ENCODE measurements at regions not wholly inside any gene's neighbourhood (a gene's known extent, or its start where the extent isn't known, plus 50 kb on each side); places are given as distances from the start of the nearest gene placed in this dataset.

GRCh38 chr5:89981878-89982773 is 427.4 kb downstream of the CETN3 start:
- DNase-seq, result no peak

DNA sequence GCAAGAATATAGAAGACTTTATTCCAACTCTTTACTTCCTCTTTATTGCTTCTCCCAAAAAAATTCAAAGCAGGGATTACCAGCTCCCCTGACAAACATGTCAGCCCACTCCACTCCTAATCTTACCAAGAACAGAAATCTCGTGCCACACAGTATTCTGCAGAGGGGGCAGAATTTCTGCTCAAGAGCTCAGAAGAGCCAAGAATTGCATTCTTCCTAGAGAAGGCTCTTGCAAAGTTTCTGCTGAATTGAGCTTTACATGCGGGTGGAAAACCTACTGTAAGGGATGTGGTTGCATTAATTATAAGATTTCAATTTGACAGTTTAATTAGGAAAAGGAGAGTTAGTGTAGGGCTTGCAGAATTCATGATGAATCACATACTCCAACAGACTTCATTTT is 428.5 kb downstream of the CETN3 start:
- no peak for DNase-seq

- no peak for DNase-seq
Observed at GRCh38 chr5:89973516-89973915, 436.0 kb downstream of the CETN3 start.

- no peak for DNase-seq
Observed at GRCh38 chr5:89972901-89973300, 436.7 kb downstream of the CETN3 start.

- no peak for DNase-seq
Observed at GRCh38 chr5:89968958-89969381, 440.6 kb downstream of the CETN3 start.

DNA sequence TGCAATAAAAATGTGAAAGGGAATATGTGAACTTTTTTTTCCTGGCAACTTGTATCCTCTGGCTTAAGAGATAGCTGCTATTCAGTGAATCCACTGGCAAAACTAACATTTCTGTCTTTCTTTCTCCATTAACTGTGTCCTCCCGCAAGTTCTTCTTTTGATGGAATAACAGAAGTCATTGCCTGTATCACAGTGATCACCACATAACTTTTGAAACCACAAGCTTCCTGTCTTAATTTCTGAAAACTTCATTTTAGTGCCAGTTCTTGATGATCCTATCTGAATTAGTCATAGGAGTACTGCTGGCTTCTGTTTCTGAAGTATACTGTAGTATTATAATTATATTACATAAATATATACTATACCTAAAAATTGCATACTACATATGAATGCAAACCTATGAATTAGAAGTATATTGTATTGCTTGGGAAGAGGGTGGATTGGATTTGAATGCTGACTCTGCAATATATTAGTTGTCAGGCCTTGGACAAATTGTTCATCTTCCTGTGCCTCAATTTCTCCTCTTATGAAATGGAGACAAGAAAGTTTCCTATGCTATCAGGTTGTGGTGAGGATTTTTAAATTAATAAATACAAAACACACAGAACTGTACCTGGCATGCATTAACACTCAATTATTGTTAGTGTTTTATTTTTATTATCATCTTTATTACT is 441.6 kb downstream of the CETN3 start:
- no peak for DNase-seq

DNA sequence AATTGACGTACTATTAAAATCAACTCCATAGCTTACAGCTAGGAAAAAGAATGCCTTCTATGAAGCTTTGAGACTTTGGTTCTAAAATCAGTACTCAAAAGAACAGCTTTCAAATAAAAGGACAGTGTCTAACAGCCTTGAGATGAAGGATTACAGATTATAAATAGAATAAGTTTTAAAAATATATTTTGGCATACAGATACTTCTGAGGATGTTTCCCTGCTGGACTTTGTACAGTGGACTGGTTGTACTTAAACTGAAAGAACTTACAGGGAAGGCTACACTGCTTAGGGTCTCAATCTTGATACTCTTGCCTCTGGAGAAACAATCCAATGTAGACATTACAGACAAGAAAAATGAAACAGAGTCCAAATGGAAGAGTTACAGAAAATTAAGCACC is 452.7 kb downstream of the CETN3 start:
- DNase-seq, result no peak

DNA sequence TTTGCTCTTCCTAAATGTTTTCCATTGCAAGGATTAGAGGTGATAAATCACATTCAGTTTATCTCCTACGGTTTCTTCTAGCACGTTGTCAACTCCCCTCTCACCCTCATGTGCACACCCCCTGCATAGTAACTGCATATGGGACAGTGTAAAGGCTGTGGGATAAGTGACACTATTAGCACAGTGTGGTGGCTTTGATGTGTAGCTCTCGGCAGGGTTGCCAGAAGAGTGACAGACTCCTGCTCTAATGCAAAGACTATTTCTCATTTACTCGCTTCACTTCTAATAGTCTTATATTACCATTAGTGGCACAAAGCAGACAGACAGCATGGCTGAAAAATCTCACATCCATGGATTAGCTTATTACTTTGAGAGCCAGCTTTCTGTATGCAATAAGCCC is 454.6 kb downstream of the CETN3 start:
- DNase-seq, result no peak

- no peak for DNase-seq
Observed at GRCh38 chr5:89951876-89952275, 457.7 kb downstream of the CETN3 start.

GRCh38 chr5:89950234-89950633 is 459.3 kb downstream of the CETN3 start:
- DNase-seq, result no peak

DNA sequence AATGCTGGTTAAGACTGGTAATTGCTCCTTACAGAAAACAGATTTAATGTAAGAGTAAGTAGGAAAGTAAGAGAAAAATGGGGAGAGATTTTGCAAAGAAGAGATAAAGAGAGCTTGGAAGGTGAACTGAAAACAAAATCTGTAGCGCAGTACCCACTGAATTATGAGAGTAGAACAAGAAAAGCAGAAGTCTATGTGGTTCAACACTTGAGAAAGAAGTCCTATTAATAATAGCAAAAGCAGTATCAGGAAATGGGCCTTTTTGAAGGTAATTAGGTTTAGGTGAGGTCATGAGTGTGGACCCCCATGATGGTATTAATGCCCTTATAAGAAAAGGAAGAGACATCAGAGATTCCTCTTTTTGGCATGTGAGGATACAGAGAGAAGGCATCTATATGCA is 460.6 kb downstream of the CETN3 start:
- DNase-seq, result no peak

DNA sequence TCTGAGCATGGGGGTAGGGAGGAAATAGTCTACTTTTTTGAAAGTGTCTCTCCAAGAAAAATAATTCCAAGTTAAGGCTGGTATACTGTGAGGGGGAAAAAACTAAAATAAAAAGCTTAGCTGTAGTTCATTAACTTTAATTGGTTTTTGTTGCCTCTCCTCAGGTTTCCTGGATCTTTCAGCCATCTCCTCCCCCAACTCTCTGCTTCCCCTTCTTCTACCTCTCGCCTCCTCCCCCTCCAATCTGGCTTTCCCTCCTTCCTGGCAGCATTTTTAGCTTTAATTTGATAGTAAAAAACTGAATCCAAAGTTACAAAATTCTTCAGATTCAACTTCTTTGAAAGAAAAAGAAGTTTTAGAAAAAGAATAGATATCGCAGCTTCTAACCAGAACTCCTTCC is 462.6 kb downstream of the CETN3 start:
- DNase-seq, result no peak

- DNase-seq, result no peak
Observed at GRCh38 chr5:89946508-89946907, 463.0 kb downstream of the CETN3 start.

DNA sequence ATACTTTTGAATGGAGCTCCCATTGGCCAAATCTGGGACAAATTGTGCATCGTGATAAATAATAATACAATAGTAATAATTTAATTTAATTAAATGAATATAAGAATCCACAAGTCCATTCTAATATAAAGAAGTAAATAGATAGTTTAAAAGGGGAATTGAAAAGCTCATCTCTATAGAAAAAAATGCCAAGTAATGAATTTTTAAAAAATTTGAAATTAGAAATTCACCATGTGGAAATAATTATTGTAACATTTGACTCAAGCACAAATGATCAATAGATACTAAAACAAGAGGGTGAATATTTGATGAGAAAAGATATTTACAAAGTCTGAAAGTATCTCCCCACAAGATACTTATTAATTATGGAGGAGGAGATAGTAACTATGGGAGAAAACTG is 467.4 kb downstream of the CETN3 start:
- DNase-seq, result no peak

DNA sequence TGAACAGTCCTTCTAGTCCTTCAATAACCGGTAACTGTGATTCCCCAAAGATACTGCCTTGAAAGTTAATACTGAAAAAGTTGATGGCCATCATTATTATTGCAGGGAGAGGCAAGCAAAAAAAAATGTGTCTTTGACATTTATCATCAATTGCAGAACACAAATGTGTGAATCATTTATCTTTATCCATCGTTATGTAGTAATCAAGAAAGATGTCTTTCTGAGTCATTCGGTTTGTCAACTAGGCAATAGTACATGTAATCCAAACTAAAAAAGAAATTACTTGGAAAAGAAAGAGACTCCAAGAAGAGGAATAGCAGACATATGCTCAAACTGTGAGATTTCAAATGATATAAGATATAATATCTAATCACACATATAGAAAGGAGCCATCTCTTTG is 473.0 kb downstream of the CETN3 start:
- DNase-seq, result no peak

DNA sequence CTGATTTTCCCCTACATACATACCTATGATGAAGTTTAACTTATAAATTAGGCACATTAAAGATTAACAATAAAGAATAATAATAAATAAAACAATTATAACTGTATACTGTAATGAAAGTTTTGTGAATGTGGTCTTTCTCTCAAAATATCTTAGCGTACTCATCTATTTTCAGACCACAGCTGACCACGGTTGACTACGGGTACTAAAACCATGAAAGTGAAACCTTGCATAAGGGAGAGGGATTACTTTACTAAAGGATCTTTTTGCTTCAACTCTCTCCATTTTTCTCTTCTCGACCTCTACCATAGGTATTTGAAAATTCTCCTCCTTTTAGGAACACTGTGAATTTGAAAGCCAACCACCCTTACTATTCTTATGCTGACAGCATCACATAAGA is 475.5 kb downstream of the CETN3 start:
- no peak for DNase-seq

DNA sequence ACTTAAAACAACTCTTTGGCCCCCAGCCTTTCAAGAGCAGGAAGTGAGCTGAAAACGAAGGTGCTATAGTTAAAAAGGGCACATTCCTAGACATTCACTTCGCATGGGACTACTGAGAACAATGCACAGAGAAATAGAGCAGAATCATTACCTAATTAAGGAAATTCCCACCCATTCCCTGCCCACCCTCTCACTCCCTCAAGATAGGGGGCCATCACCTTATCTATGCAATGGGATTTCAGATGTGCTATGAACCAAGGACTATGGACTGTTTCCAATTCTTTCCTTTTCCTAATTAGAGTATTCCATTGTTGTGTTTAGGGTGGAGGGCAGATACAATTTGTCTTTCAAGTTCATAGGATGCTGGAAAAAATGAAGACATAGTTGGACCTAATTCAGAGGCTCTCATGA is 476.8 kb downstream of the CETN3 start:
- DNase-seq, result no peak

- no peak for DNase-seq
Observed at GRCh38 chr5:89930591-89931392, 478.8 kb downstream of the CETN3 start.

- DNase-seq, result no peak
Observed at GRCh38 chr5:89929834-89930233, 479.7 kb downstream of the CETN3 start.

DNA sequence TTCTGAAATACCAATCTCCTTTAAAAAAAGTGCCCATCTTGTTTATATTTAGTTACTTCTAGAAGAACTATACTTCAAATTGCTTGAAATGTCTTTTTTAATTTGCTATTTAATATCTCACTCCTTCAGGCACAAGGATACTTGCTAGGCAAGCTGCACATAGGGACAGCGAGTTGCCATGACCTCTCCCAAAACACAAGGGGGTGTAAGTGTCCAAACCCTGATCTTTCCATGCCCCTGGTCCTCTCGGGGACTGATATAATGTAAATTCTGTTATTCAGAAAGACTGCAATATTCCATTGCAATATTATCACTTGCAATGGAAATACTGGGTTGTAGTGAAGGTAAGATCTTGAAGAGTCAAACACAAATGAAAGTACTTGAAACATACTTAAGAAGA is 480.4 kb downstream of the CETN3 start:
- DNase-seq, result no peak

DNA sequence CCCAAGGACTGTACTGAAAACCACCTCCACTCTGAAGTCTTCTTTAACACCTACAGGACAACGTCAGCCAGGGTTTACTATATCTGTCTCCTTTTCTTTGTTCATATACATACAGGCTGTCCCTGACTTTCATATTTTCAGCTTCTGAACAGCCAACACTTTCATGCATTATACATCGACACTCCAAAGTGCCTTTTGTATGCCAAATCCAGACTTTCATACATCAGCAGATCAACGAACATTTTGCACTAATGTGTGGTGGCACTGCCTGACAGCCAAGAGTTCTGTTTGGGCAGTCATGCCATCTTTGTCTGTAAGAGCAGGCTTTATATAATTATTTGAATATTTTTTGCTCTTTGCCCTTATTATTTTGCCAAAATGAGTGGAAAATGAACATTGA is 487.4 kb downstream of the CETN3 start:
- no peak for DNase-seq

- no peak for DNase-seq
Observed at GRCh38 chr5:89917112-89917511, 492.4 kb downstream of the CETN3 start.

- DNase-seq, result no peak
Observed at GRCh38 chr5:89916131-89916530, 493.4 kb downstream of the CETN3 start.

DNA sequence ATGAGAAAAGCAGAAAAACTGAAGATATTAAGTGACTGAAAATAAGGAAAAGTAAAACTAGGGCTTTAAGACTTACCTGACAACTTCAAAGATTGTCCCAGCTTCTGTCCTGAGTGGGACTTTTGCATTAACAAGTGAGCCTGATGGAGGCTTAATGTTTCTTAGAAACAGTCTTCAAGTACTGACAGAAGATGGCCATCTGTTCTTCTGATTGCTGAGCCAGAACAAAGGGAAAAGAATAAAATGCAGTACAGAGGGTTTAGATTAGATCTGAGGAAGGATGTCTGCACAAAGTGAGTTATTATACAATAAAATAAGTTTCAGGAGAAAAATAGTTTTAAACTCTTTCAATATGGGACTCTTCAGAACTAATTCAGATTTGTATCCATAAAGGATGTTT is 500.7 kb downstream of the CETN3 start:
- DNase-seq, result no peak
